ENCODE measurements at regions not wholly inside any gene's neighbourhood (a gene's known extent, or its start where the extent isn't known, plus 50 kb on each side); places are given as distances from the start of the nearest gene placed in this dataset.

GRCh38 chr4:107312366-107312765, 276.3 kb upstream of the DKK2 start:
- no peak for DNase-seq

GRCh38 chr4:107304699-107305286, 268.7 kb upstream of the DKK2 start:
- DNase-seq: no peak

- no peak for DNase-seq
Measured at GRCh38 chr4:107299646-107300045, 263.5 kb upstream of the DKK2 start.

GRCh38 chr4:107292979-107293378, 256.9 kb upstream of the DKK2 start:
- DNase-seq: no peak

GRCh38 chr4:107283587-107284559, 247.8 kb upstream of the DKK2 start:
- DNase-seq: peak; percentile 59

GRCh38 chr4:107279733-107280132, 243.6 kb upstream of the DKK2 start:
- DNase-seq: no peak

- no peak for DNase-seq
Measured at GRCh38 chr4:107278791-107279483, 242.8 kb upstream of the DKK2 start.

- DNase-seq: no peak
Measured at GRCh38 chr4:107276052-107276451, 239.9 kb upstream of the DKK2 start.

GRCh38 chr4:107275225-107275624, 239.1 kb upstream of the DKK2 start:
- no peak for DNase-seq

- no peak for DNase-seq
Measured at GRCh38 chr4:107270614-107271013, 234.5 kb upstream of the DKK2 start.

- DNase-seq: no peak
Measured at GRCh38 chr4:107269175-107269574, 233.1 kb upstream of the DKK2 start.

- DNase-seq: no peak
Measured at GRCh38 chr4:107265859-107266258, 229.7 kb upstream of the DKK2 start.

- DNase-seq: no peak
Measured at GRCh38 chr4:107261241-107261874, 225.2 kb upstream of the DKK2 start.

GRCh38 chr4:107258359-107258758, 222.2 kb upstream of the DKK2 start:
- DNase-seq: no peak

GRCh38 chr4:107255596-107255995, 219.5 kb upstream of the DKK2 start:
- DNase-seq: no peak

- DNase-seq: no peak
Measured at GRCh38 chr4:107255114-107255513, 219.0 kb upstream of the DKK2 start.

GRCh38 chr4:107253579-107254068, 217.5 kb upstream of the DKK2 start:
- no peak for DNase-seq

- no peak for DNase-seq
Measured at GRCh38 chr4:107253090-107253489, 217.0 kb upstream of the DKK2 start.

- DNase-seq: no peak
Measured at GRCh38 chr4:107252571-107252970, 216.5 kb upstream of the DKK2 start.

GRCh38 chr4:107248571-107248970, 212.5 kb upstream of the DKK2 start:
- DNase-seq: no peak

GRCh38 chr4:107247738-107248137, 211.6 kb upstream of the DKK2 start:
- DNase-seq: no peak

GRCh38 chr4:107246761-107247160, 210.6 kb upstream of the DKK2 start:
- DNase-seq: no peak

Measured in eye (tissue), 1 donor.